ENCODE measurements at regions not wholly inside any gene's neighbourhood (a gene's known extent, or its start where the extent isn't known, plus 50 kb on each side); places are given as distances from the start of the nearest gene placed in this dataset.

DNA sequence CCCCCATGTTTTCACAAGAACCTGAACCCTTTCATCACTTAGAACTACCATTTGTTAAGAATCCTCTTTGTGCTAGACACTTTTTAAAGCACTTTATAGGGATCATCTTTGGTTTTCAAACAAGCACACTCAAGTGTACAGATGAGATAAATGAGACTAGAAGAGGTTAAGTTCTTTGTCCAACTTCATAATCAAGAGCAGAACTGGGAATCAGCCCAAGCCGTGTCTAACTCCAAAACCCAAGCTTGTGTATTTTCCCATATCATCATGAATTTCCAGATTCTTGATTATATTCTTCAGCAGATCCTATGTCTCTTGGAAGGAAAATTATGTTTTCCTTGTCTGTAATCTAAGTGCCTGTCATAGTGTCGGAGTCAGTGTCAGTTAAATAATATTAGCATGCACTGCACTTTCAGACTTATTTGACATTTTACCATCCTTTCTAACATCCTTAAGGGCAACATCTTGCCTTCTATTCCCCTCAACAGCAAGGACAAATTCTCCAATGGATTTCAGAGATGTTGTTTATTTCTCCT is 123.0 kb upstream of the SETBP1 start:
- no peak for DNase-seq (ENCODE audit: low read depth)
- TF ChIP-seq, protein P1, sequence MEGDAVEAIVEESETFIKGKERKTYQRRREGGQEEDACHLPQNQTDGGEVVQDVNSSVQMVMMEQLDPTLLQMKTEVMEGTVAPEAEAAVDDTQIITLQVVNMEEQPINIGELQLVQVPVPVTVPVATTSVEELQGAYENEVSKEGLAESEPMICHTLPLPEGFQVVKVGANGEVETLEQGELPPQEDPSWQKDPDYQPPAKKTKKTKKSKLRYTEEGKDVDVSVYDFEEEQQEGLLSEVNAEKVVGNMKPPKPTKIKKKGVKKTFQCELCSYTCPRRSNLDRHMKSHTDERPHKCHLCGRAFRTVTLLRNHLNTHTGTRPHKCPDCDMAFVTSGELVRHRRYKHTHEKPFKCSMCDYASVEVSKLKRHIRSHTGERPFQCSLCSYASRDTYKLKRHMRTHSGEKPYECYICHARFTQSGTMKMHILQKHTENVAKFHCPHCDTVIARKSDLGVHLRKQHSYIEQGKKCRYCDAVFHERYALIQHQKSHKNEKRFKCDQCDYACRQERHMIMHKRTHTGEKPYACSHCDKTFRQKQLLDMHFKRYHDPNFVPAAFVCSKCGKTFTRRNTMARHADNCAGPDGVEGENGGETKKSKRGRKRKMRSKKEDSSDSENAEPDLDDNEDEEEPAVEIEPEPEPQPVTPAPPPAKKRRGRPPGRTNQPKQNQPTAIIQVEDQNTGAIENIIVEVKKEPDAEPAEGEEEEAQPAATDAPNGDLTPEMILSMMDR (conservative IDR thresholded peaks at IDR 0.05; ENCODE audit: low read depth, low read length) = no peak

DNA sequence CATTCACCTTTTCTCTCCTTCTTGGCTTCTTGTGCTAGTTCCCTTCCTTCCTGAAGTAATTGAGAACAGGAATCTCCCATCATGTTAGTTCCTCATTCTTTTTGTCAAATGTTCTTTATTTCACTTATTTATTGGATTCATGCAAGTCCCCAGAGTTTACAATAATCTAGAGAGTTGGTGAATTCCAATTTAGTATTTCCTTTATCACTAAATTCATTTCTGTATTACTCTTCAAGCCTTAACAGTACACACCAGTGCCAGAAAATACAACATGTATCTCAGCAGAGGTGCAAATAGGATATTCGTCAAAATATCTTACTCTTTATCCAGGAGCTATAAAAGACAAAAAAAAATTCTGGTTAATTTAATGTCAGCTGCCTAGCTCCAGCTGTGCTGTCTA is 121.9 kb upstream of the SETBP1 start:
- TF ChIP-seq, protein P1 (conservative IDR thresholded peaks at IDR 0.05; ENCODE audit: low read depth, low read length) = no peak
- no peak for DNase-seq (ENCODE audit: low read depth)
- no peak overlapping the region for H3K4me3 ChIP-seq (ENCODE audit: low read length)

More for the DNA sequence above, 123.0 kb upstream of the SETBP1 start:
- H3K4me3 ChIP-seq (ENCODE audit: low read length) = no peak overlapping the region

DNA sequence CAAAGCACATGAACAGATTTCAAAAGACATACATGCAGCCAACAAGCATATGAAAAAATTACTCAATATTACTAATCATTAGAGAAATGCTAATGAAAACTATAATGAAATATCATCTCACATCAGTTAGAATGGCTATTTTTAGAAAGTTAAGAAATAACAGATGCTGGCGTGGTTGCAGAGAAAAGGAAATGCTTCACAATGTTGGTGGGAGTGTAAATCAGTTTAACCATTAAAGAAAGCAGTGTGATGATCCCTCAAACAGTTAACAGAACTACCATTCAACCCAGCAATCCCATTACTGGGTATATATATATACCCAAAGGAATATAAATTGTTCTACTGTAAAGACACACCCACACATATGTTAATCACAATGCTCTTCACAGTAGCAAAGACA is 117.7 kb upstream of the SETBP1 start:
- H3K4me3 ChIP-seq (ENCODE audit: low read length) = no peak overlapping the region
- DNase-seq (ENCODE audit: low read depth) = no peak
- TF ChIP-seq, protein P1 (conservative IDR thresholded peaks at IDR 0.05; ENCODE audit: low read depth, low read length) = no peak

DNA sequence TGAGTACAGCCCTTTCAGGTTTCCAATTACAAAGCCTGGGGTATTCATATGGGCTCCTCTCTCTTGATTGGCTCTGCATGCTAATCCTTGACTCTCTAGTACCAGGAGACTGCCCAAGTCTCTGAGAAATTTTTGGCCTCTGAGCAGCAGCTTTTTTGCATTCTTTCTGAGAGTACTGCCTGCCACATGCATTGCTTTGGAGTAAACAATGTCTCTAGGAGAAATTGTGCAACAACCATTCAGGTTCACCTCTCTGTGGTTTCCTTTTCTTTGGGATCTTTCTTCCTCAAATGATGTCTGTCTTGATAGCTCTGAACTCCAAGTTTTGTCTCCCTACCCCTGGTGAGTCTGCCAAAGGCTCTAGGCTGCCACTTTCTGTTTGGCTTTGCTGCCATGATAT is 115.8 kb upstream of the SETBP1 start:
- H3K4me3 ChIP-seq (ENCODE audit: low read length) = no peak overlapping the region
- TF ChIP-seq, protein P1 (conservative IDR thresholded peaks at IDR 0.05; ENCODE audit: low read depth, low read length) = no peak
- peak; percentile 65 for DNase-seq (ENCODE audit: low read depth)

DNA sequence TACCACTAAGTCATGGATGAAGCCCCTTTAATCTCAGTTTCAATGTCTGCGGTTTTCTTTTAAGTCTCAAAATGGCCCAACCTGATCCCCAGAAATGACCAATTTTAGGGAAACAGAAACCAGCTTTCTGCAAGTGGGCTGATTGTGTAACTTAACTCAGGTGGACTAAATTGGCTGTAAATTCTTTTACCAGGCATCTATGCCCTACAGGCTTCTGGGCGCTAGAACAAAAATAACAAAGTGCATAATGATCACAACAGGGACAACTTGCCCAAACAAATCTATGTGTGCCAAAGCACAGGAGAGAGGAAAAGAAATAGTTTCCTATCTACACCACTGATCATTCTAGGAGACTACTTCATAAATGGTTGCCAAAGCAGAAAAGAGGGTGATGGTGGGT is 112.3 kb upstream of the SETBP1 start:
- TF ChIP-seq, protein P1 (conservative IDR thresholded peaks at IDR 0.05; ENCODE audit: low read depth, low read length) = no peak
- DNase-seq (ENCODE audit: low read depth) = no peak

DNA sequence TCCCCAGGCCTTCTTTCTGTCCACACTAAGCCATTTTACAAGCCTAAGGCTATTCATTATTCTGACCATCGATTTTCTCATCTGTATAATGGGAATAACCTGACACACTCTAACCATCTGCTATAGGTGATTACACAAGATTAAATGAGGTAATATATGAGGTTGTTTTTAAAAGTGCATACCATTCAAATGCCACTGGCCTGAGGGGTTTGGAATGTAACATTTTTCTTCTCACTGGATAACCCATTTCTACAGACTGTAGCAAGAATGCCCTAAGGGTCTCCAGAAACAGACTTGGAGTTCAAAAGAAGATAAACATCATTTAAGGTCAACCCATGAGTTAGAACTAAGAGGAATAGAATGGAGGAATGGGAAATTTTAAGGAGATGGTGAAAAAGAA is 111.7 kb upstream of the SETBP1 start:
- TF ChIP-seq, protein P1 (conservative IDR thresholded peaks at IDR 0.05; ENCODE audit: low read depth, low read length) = no peak
- no peak for DNase-seq (ENCODE audit: low read depth)
- no peak overlapping the region for H3K4me3 ChIP-seq (ENCODE audit: low read length)

More for the DNA sequence above, 112.3 kb upstream of the SETBP1 start:
- no peak overlapping the region for H3K4me3 ChIP-seq (ENCODE audit: low read length)

DNA sequence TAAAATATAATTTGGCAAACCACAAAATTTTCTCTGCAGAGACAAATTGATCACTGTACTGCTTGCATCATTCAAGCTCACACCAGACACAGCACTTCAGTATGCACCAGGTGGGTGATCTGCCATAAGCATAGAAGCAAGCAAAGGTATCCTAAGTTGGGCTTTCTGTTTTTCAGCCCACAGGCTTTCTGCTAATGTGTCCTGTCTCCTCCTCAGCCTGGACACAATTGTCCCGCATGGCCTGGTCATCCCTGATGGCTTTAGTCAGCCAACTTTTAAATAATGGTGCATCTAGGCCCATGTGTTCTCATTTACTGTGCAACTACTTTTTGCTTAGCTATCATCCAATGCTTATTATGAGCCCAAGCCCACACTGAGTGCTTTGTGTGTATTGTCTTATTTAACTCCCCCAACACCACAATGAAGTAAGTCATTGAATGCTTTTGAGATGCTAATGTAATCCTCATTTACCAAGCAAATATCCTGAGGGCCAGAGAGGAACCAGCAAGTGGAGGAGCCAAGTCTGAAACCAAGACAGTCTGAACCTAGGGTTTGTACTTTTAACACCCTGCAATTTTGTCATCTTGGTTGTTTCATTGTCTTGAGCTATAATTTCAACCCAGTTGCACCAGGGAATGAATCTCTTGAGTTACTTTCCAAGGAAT is 111.2 kb upstream of the SETBP1 start:
- TF ChIP-seq, protein P1 (conservative IDR thresholded peaks at IDR 0.05; ENCODE audit: low read depth, low read length) = no peak
- no peak for DNase-seq (ENCODE audit: low read depth)
- no peak overlapping the region for H3K4me3 ChIP-seq (ENCODE audit: low read length)

Measured in retinal pigment epithelial cell (primary cell).